ENCODE measurements at regions not wholly inside any gene's neighbourhood (a gene's known extent, or its start where the extent isn't known, plus 50 kb on each side); places are given as distances from the start of the nearest gene placed in this dataset.

DNA sequence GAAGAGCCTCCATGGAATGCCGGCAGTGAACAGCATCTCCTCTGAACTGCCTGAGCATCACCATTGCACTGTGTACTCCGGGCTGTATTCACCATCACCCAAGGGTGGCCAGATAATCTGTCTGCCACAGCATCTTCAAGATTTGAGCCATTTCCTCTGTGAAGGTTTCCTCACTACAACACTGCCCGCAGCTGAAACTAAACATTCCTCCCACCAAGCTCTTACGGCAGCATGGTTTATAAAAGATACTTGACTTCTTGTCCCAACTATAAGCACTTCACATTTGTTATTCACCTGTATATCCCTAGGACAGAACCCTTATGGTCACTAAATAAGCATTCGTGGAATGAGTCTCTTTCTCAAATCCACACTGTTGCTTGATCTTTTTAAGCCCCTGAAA is 125.9 kb downstream of the SST start:
- BruUV-seq (replicated peaks) = no TSS peak
- TF ChIP-seq POLR2A (IDR thresholded peaks at IDR 0.05; ENCODE audit: low read depth, low read length) = no peak
- TF ChIP-seq GATA2 (IDR thresholded peaks at IDR 0.05; ENCODE audit: insufficient read depth, insufficient read length, low read depth, low read length) = no peak
- TF ChIP-seq POLR2AphosphoS5 (IDR thresholded peaks at IDR 0.05; ENCODE audit: insufficient read depth, low read depth, low read length) = no peak
- TF ChIP-seq, protein P1, sequence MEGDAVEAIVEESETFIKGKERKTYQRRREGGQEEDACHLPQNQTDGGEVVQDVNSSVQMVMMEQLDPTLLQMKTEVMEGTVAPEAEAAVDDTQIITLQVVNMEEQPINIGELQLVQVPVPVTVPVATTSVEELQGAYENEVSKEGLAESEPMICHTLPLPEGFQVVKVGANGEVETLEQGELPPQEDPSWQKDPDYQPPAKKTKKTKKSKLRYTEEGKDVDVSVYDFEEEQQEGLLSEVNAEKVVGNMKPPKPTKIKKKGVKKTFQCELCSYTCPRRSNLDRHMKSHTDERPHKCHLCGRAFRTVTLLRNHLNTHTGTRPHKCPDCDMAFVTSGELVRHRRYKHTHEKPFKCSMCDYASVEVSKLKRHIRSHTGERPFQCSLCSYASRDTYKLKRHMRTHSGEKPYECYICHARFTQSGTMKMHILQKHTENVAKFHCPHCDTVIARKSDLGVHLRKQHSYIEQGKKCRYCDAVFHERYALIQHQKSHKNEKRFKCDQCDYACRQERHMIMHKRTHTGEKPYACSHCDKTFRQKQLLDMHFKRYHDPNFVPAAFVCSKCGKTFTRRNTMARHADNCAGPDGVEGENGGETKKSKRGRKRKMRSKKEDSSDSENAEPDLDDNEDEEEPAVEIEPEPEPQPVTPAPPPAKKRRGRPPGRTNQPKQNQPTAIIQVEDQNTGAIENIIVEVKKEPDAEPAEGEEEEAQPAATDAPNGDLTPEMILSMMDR (IDR thresholded peaks at IDR 0.05; ENCODE audit: extremely low read depth in 1 of 2, insufficient read depth in 1 of 2, low read depth in 1 of 2, low read length in 2 of 2) = no peak
- no peak for TF ChIP-seq EZH2 (IDR thresholded peaks at IDR 0.05; ENCODE audit: borderline replicate concordance, low read depth, low read length, severe bottlenecking)
- H3K27me3 ChIP-seq (ENCODE audit: control insufficient read depth in 2 of 2, insufficient read depth in 2 of 2, low read length in 2 of 2) = no peaks in the 10 kb centered on the region
- no peak for FAIRE-seq
- no peaks in the 10 kb centered on the region for H4K20me1 ChIP-seq (replicated peaks; ENCODE audit: control insufficient read depth, extremely low read depth, insufficient read depth, low read length)
- H3K9me1 ChIP-seq (replicated peaks; ENCODE audit: control insufficient read depth, extremely low read depth, insufficient read depth, low read length) = no peaks in the 10 kb centered on the region
- no peaks in the 10 kb centered on the region for H3K9me3 ChIP-seq (replicated peaks; ENCODE audit: control insufficient read depth, insufficient read depth, low read length)
- no peak overlapping the region for H3K27ac ChIP-seq (ENCODE audit: insufficient read depth, low read depth, low read length)
- H2AFZ ChIP-seq (ENCODE audit: low read depth, low read length) = no peak overlapping the region
- no peaks in the 10 kb centered on the region for H3K79me2 ChIP-seq (ENCODE audit: control insufficient read depth, insufficient read depth, low read length)
- H3K4me3 ChIP-seq (replicated peaks in 1 of 3; ENCODE audit: insufficient read depth in 1 of 3, low read depth in 1 of 3, low read length in 3 of 3) = no peak overlapping the region
- H3K9ac ChIP-seq (replicated peaks; ENCODE audit: extremely low read depth, insufficient read depth, low read length) = no peak overlapping the region
- dilution Hi-C loops (cut with MboI; ENCODE audit: extremely low pct_ligation_motif_present, low sequenced_read_pairs) = no loop called here
- no peak overlapping the region for H3K4me2 ChIP-seq (ENCODE audit: insufficient read depth, low read length)
- intact Hi-C loops (cut with micrococcal nuclease) = no loop called here
- no peaks in the 10 kb centered on the region for H3K36me3 ChIP-seq (ENCODE audit: control insufficient read depth in 2 of 2, extremely low read depth in 1 of 2, insufficient read depth in 2 of 2, low read length in 2 of 2)
- DNase-seq (ENCODE audit: low read depth, low spot score) = no peak
- H3K4me1 ChIP-seq (ENCODE audit: control insufficient read depth, extremely low read depth, insufficient read depth, low read length) = no peaks in the 10 kb centered on the region
- POLR2A ChIA-PET = no interaction called here
- CTCF ChIA-PET = no interaction called here

DNA sequence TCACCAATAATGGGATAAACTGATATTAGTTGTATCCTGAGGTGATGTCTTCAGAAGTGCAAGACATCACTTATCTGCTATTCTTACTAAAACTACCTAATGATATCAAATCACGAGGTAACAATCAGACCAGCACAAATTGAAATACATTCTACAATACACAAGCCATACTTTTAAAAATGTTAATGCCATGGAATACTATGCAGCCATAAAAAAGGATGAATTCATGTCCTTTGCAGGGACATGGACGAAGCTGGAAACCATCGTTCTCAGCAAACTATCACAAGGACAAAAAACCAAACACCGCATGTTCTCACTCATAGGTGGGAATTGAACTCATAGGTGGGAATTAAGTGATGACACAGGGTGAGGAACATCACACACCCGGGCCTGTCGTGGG is 129.3 kb downstream of the SST start:
- H3K79me2 ChIP-seq (ENCODE audit: control insufficient read depth, insufficient read depth, low read length) = no peaks in the 10 kb centered on the region
- ChIA-PET CTCF (no interaction called here), POLR2A (no interaction called here)
- dilution Hi-C loops (cut with MboI; ENCODE audit: extremely low pct_ligation_motif_present, low sequenced_read_pairs) = no loop called here
- H3K27me3 ChIP-seq (ENCODE audit: control insufficient read depth in 2 of 2, insufficient read depth in 2 of 2, low read length in 2 of 2) = no peaks in the 10 kb centered on the region
- no peak overlapping the region for H3K9ac ChIP-seq (replicated peaks; ENCODE audit: extremely low read depth, insufficient read depth, low read length)
- H4K20me1 ChIP-seq (replicated peaks; ENCODE audit: control insufficient read depth, extremely low read depth, insufficient read depth, low read length) = no peaks in the 10 kb centered on the region
- H3K4me3 ChIP-seq (replicated peaks in 1 of 3; ENCODE audit: insufficient read depth in 1 of 3, low read depth in 1 of 3, low read length in 3 of 3) = no peak overlapping the region
- TF ChIP-seq FOS (IDR thresholded peaks at IDR 0.05; ENCODE audit: borderline replicate concordance, insufficient read depth, low read length) (no peak), EZH2 (IDR thresholded peaks at IDR 0.05; ENCODE audit: borderline replicate concordance, low read depth, low read length, severe bottlenecking) (no peak), POLR2AphosphoS5 (IDR thresholded peaks at IDR 0.05; ENCODE audit: insufficient read depth, low read depth, low read length) (no peak), JUN (IDR thresholded peaks at IDR 0.05; ENCODE audit: borderline replicate concordance, insufficient read depth, insufficient read length, low read depth) (no peak), MYC (IDR thresholded peaks at IDR 0.05; ENCODE audit: low read depth, low read length) (no peak), GATA2 (IDR thresholded peaks at IDR 0.05; ENCODE audit: insufficient read depth, insufficient read length, low read depth, low read length) (no peak), POLR2A (IDR thresholded peaks at IDR 0.05; ENCODE audit: low read depth, low read length) (no peak)
- TF ChIP-seq, protein P1 (IDR thresholded peaks at IDR 0.05; ENCODE audit: extremely low read depth in 1 of 2, insufficient read depth in 1 of 2, low read depth in 1 of 2, low read length in 2 of 2) = no peak
- TF ChIP-seq, protein P2, sequence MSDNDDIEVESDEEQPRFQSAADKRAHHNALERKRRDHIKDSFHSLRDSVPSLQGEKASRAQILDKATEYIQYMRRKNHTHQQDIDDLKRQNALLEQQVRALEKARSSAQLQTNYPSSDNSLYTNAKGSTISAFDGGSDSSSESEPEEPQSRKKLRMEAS (IDR thresholded peaks at IDR 0.05; ENCODE audit: insufficient read depth, insufficient read length) = no peak
- intact Hi-C loops (cut with micrococcal nuclease) = no loop called here
- DNase-seq (ENCODE audit: low read depth, low spot score) (no peak), FAIRE-seq (no peak)
- no peaks in the 10 kb centered on the region for H3K9me1 ChIP-seq (replicated peaks; ENCODE audit: control insufficient read depth, extremely low read depth, insufficient read depth, low read length)
- H3K9me3 ChIP-seq (replicated peaks; ENCODE audit: control insufficient read depth, insufficient read depth, low read length) = no peaks in the 10 kb centered on the region
- no TSS peak for BruUV-seq (replicated peaks)
- no peaks in the 10 kb centered on the region for H3K4me1 ChIP-seq (ENCODE audit: control insufficient read depth, extremely low read depth, insufficient read depth, low read length)
- no peak overlapping the region for H3K27ac ChIP-seq (ENCODE audit: insufficient read depth, low read depth, low read length)
- no peak overlapping the region for H3K4me2 ChIP-seq (ENCODE audit: insufficient read depth, low read length)
- no peak overlapping the region for H2AFZ ChIP-seq (ENCODE audit: low read depth, low read length)
- H3K36me3 ChIP-seq (ENCODE audit: control insufficient read depth in 2 of 2, extremely low read depth in 1 of 2, insufficient read depth in 2 of 2, low read length in 2 of 2) = no peaks in the 10 kb centered on the region
